GM23338 (cell line): ENCODE measurements at regions not wholly inside any gene's neighbourhood (a gene's known extent, or its start where the extent isn't known, plus 50 kb on each side); places are given as distances from the start of the nearest gene placed in this dataset.
"Not testable (repeated sequence)": the region's sequence is repeated elsewhere in the genome, so short reads cannot be mapped to it uniquely, and the experiment has no call there.

ENCODE experiments used
- ATAC-seq: fragments of 200-7000 bp; cut with Tn5 transposase; 3 replicates; pipeline ENCODE4 v1.9.1; 2020
- DNase-seq: peaks from one replicate; pipeline ENCODE4 v3.0.0-alpha.2; 2015; ENCODE audit warnings: low spot score
- H2AFZ ChIP-seq: fragments of 200-600 bp; sonication (generic); 2 replicates; pipeline ENCODE4 v1.8.0; 2016; ENCODE audit warnings: antibody characterized with exemption, mild to moderate bottlenecking, moderate library complexity
- H3F3A ChIP-seq: fragments of 200-600 bp; sonication (generic); replicated peaks from 2 replicates; pipeline ENCODE4 v1.8.0; 2017; ENCODE audit warnings: antibody characterized with exemption, mixed run types, low read depth
- H3K27ac ChIP-seq: fragments of 200-600 bp; sonication (generic); 2 replicates; pipeline ENCODE4 v1.6.1; 2016; ENCODE audit warnings: low read depth
- H3K27me3 ChIP-seq: fragments of 200-600 bp; sonication (generic); 2 replicates; pipeline ENCODE4 v1.8.0; 2016; ENCODE audit warnings: mild to moderate bottlenecking, mixed run types, moderate library complexity; ENCODE audit not compliant: insufficient read depth
- H3K36me3 ChIP-seq: fragments of 200-600 bp; sonication (generic); 2 replicates; pipeline ENCODE4 v1.8.0; 2016; ENCODE audit warnings: mild to moderate bottlenecking; ENCODE audit not compliant: insufficient read depth
- H3K4me1 ChIP-seq: fragments of 200-600 bp; sonication (generic); 2 replicates; pipeline ENCODE4 v1.8.0; 2016; ENCODE audit warnings: mild to moderate bottlenecking, moderate library complexity; ENCODE audit not compliant: insufficient read depth
- H3K4me2 ChIP-seq: fragments of 200-600 bp; sonication (generic); 2 replicates; pipeline ENCODE4 v1.7.1; 2017; ENCODE audit warnings: mixed run types
- H3K4me3 ChIP-seq: fragments of 200-600 bp; sonication (generic); 2 replicates; pipeline ENCODE4 v1.6.1; 2016; ENCODE audit warnings: mixed run types
- H3K79me2 ChIP-seq: fragments of 200-600 bp; sonication (generic); replicated peaks from 2 replicates; pipeline ENCODE4 v1.8.0; 2017; ENCODE audit warnings: mild to moderate bottlenecking; ENCODE audit not compliant: insufficient read depth
- H3K9me2 ChIP-seq: fragments of 200-600 bp; sonication (generic); 2 replicates; pipeline ENCODE4 v1.8.0; 2017; ENCODE audit not compliant: insufficient read depth
- H4K20me1 ChIP-seq: fragments of 200-600 bp; sonication (generic); replicated peaks from 2 replicates; pipeline ENCODE4 v1.8.0; 2017; ENCODE audit warnings: mild to moderate bottlenecking; ENCODE audit not compliant: insufficient read depth
- H3K27ac Mint-ChIP-seq: 2 replicates; pipeline ENCODE4 v1.8.0; 2020; ENCODE audit warnings: inconsistent platforms, mild to moderate bottlenecking, moderate library complexity, mixed read lengths
- H3K27me3 Mint-ChIP-seq: 3 replicates; pipeline ENCODE4 v1.8.0; 2022; ENCODE audit warnings: low read depth, mild to moderate bottlenecking, moderate library complexity, mixed read lengths, inconsistent platforms; ENCODE audit not compliant: insufficient read depth, poor library complexity
- H3K36me3 Mint-ChIP-seq: 3 replicates; pipeline ENCODE4 v1.8.0; 2021; ENCODE audit warnings: low read depth, mild to moderate bottlenecking, inconsistent platforms, moderate library complexity, mixed read lengths
- H3K4me1 Mint-ChIP-seq: 3 replicates; pipeline ENCODE4 v1.8.0; 2020; ENCODE audit warnings: mild to moderate bottlenecking, inconsistent platforms, mixed read lengths
- H3K4me3 Mint-ChIP-seq: 3 replicates; pipeline ENCODE4 v1.8.0; 2021; ENCODE audit warnings: moderate library complexity, mild to moderate bottlenecking, inconsistent platforms, mixed read lengths
- H3K9me3 Mint-ChIP-seq: 3 replicates; pipeline ENCODE4 v1.8.0; 2020; ENCODE audit warnings: moderate library complexity, mild to moderate bottlenecking, inconsistent platforms, mixed read lengths
- EZH2 ChIP-seq: fragments of 200-600 bp; sonication (generic); IDR thresholded peaks from one replicate; pipeline ENCODE4 v1.8.0; 2017; ENCODE audit warnings: antibody characterized with exemption, mild to moderate bottlenecking, low read depth; ENCODE audit not compliant: unreplicated experiment
- EZH2phosphoT487 ChIP-seq: fragments of 200-600 bp; sonication (generic); IDR thresholded peaks from one replicate; pipeline ENCODE4 v1.8.1; 2018; ENCODE audit warnings: antibody characterized with exemption; ENCODE audit not compliant: unreplicated experiment
- JUNB ChIP-seq: IDR thresholded peaks from one replicate; pipeline ENCODE4 v1.6.1; 2016; ENCODE audit warnings: antibody characterized with exemption; ENCODE audit not compliant: unreplicated experiment
- NANOG ChIP-seq: IDR thresholded peaks from 2 replicates; pipeline ENCODE4 v1.6.1; 2016; ENCODE audit warnings: antibody characterized with exemption, borderline replicate concordance
- POLR2AphosphoS5 ChIP-seq: IDR thresholded peaks from 2 replicates; pipeline ENCODE4 v1.6.1; 2016; ENCODE audit warnings: antibody characterized with exemption, low read depth
- STAT1 ChIP-seq: IDR thresholded peaks from one replicate; pipeline ENCODE4 v1.6.1; 2016; ENCODE audit warnings: antibody characterized with exemption; ENCODE audit not compliant: unreplicated experiment
- ZNF114 ChIP-seq: fragments of 250-450 bp; sonication (Bioruptor Pico); IDR thresholded peaks from 2 replicates; pipeline ENCODE4 v1.5.0; 2020; ENCODE audit warnings: mild to moderate bottlenecking, moderate library complexity
- TF ChIP-seq, protein P1 (sequence below): fragments of 250-450 bp; sonication (Bioruptor Pico); IDR thresholded peaks from 2 replicates; pipeline ENCODE4 v1.5.0; 2020; ENCODE audit warnings: mild to moderate bottlenecking, moderate library complexity
- TF ChIP-seq, protein P2 (sequence below): IDR thresholded peaks from one replicate; pipeline ENCODE4 v1.6.1; 2018; ENCODE audit warnings: antibody characterized with exemption; ENCODE audit not compliant: unreplicated experiment
- TF ChIP-seq, protein P3 (sequence below), 2 experiments: fragments of 200-600 bp in 1 of 2; sonication (generic) in 1 of 2; conservative IDR thresholded peaks; 2 replicates each; pipeline versions ENCODE4 v1.5.1 to v1.6.1; 2016 to 2017; ENCODE audit warnings: antibody characterized with exemption in 2 of 2, low read depth in 2 of 2, mild to moderate bottlenecking in 2 of 2, moderate library complexity in 1 of 2

DNA sequence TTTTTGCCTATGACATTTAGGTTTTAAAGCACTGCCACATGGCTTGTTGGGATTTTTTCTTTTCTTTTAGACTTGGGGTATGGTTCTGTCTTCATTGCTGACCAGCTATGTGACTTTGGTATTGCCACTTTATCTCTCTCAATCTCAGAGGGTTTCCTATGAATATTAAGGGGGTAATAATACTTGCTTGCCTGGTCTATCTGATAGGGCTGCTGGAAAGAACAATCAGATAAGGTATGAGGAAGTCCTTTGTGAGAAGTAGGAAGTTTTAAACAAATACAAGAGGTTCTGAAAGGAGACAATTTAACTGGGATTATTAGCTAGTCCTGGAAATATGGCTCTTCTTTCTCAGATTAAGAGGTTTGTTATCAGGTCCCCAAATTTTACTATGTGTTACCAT, 80.8 kb downstream of the ZNF92 start:
- Histone ChIP-seq H3K9me2 (no peaks in the 10 kb centered on the region), H3F3A (no peaks in the 10 kb centered on the region), H3K36me3 (no peaks in the 10 kb centered on the region), H4K20me1 (no peaks in the 10 kb centered on the region), H3K4me1 (no peaks in the 10 kb centered on the region), H3K4me2 (no peak overlapping the region), H3K27me3 (no peaks in the 10 kb centered on the region), H3K4me3 (no peak overlapping the region), H2AFZ (no peak overlapping the region), H3K79me2 (no peaks in the 10 kb centered on the region), H3K27ac (no peak overlapping the region)
- DNase-seq (no peak), ATAC-seq (no peak)
- Mint-ChIP-seq H3K4me3 (no peak overlapping the region), H3K4me1 (no peaks in the 10 kb centered on the region), H3K27me3 (peaks cover 3% of the 10 kb centered on the region), H3K36me3 (no peaks in the 10 kb centered on the region), H3K27ac (no peak overlapping the region), H3K9me3 (no peaks in the 10 kb centered on the region)
- TF ChIP-seq ZNF114 (CRISPR knock-in tag) (no peak), NANOG (no peak), EZH2 (no peak), EZH2phosphoT487 (no peak), JUNB (no peak), POLR2AphosphoS5 (no peak), STAT1 (no peak)
- TF ChIP-seq, protein P1, sequence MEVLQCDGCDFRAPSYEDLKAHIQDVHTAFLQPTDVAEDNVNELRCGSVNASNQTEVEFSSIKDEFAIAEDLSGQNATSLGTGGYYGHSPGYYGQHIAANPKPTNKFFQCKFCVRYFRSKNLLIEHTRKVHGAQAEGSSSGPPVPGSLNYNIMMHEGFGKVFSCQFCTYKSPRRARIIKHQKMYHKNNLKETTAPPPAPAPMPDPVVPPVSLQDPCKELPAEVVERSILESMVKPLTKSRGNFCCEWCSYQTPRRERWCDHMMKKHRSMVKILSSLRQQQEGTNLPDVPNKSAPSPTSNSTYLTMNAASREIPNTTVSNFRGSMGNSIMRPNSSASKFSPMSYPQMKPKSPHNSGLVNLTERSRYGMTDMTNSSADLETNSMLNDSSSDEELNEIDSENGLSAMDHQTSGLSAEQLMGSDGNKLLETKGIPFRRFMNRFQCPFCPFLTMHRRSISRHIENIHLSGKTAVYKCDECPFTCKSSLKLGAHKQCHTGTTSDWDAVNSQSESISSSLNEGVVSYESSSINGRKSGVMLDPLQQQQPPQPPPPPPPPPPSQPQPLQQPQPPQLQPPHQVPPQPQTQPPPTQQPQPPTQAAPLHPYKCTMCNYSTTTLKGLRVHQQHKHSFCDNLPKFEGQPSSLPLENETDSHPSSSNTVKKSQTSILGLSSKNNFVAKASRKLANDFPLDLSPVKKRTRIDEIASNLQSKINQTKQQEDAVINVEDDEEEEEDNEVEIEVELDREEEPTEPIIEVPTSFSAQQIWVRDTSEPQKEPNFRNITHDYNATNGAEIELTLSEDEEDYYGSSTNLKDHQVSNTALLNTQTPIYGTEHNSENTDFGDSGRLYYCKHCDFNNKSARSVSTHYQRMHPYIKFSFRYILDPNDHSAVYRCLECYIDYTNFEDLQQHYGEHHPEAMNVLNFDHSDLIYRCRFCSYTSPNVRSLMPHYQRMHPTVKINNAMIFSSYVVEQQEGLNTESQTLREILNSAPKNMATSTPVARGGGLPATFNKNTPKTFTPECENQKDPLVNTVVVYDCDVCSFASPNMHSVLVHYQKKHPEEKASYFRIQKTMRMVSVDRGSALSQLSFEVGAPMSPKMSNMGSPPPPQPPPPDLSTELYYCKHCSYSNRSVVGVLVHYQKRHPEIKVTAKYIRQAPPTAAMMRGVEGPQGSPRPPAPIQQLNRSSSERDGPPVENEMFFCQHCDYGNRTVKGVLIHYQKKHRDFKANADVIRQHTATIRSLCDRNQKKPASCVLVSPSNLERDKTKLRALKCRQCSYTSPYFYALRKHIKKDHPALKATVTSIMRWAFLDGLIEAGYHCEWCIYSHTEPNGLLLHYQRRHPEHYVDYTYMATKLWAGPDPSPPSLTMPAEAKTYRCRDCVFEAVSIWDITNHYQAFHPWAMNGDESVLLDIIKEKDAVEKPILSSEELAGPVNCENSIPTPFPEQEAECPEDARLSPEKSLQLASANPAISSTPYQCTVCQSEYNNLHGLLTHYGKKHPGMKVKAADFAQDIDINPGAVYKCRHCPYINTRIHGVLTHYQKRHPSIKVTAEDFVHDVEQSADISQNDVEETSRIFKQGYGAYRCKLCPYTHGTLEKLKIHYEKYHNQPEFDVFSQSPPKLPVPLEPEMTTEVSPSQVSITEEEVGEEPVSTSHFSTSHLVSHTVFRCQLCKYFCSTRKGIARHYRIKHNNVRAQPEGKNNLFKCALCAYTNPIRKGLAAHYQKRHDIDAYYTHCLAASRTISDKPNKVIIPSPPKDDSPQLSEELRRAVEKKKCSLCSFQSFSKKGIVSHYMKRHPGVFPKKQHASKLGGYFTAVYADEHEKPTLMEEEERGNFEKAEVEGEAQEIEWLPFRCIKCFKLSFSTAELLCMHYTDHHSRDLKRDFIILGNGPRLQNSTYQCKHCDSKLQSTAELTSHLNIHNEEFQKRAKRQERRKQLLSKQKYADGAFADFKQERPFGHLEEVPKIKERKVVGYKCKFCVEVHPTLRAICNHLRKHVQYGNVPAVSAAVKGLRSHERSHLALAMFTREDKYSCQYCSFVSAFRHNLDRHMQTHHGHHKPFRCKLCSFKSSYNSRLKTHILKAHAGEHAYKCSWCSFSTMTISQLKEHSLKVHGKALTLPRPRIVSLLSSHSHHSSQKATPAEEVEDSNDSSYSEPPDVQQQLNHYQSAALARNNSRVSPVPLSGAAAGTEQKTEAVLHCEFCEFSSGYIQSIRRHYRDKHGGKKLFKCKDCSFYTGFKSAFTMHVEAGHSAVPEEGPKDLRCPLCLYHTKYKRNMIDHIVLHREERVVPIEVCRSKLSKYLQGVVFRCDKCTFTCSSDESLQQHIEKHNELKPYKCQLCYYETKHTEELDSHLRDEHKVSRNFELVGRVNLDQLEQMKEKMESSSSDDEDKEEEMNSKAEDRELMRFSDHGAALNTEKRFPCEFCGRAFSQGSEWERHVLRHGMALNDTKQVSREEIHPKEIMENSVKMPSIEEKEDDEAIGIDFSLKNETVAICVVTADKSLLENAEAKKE, result no peak
- TF ChIP-seq, protein P2, sequence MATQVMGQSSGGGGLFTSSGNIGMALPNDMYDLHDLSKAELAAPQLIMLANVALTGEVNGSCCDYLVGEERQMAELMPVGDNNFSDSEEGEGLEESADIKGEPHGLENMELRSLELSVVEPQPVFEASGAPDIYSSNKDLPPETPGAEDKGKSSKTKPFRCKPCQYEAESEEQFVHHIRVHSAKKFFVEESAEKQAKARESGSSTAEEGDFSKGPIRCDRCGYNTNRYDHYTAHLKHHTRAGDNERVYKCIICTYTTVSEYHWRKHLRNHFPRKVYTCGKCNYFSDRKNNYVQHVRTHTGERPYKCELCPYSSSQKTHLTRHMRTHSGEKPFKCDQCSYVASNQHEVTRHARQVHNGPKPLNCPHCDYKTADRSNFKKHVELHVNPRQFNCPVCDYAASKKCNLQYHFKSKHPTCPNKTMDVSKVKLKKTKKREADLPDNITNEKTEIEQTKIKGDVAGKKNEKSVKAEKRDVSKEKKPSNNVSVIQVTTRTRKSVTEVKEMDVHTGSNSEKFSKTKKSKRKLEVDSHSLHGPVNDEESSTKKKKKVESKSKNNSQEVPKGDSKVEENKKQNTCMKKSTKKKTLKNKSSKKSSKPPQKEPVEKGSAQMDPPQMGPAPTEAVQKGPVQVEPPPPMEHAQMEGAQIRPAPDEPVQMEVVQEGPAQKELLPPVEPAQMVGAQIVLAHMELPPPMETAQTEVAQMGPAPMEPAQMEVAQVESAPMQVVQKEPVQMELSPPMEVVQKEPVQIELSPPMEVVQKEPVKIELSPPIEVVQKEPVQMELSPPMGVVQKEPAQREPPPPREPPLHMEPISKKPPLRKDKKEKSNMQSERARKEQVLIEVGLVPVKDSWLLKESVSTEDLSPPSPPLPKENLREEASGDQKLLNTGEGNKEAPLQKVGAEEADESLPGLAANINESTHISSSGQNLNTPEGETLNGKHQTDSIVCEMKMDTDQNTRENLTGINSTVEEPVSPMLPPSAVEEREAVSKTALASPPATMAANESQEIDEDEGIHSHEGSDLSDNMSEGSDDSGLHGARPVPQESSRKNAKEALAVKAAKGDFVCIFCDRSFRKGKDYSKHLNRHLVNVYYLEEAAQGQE, result no peak
- TF ChIP-seq, protein P3, sequence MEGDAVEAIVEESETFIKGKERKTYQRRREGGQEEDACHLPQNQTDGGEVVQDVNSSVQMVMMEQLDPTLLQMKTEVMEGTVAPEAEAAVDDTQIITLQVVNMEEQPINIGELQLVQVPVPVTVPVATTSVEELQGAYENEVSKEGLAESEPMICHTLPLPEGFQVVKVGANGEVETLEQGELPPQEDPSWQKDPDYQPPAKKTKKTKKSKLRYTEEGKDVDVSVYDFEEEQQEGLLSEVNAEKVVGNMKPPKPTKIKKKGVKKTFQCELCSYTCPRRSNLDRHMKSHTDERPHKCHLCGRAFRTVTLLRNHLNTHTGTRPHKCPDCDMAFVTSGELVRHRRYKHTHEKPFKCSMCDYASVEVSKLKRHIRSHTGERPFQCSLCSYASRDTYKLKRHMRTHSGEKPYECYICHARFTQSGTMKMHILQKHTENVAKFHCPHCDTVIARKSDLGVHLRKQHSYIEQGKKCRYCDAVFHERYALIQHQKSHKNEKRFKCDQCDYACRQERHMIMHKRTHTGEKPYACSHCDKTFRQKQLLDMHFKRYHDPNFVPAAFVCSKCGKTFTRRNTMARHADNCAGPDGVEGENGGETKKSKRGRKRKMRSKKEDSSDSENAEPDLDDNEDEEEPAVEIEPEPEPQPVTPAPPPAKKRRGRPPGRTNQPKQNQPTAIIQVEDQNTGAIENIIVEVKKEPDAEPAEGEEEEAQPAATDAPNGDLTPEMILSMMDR (conservative IDR thresholded peaks at IDR 0.05; ENCODE audit: low read depth in 2 of 2), result no peak

DNA sequence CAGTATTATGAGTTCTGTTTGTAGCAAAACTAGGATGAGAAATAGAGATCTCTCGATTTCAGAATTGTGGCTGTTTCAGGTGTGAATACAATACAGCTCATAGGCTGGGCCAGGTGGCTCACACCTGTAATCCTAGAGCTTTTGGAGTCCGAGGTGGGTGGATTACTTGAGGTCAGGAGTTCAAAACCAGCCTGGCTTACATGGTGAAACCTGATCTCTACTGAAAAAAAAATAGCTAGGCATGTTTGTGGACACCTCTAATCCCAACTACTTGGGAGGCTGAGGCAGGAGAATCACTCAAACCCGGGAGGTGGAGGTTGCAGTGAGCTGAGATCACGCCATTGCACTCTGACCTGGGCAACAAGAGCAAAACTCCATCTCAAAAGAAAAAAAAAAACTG, 81.4 kb downstream of the ZNF92 start:
- not testable (repeated sequence) for H3K27ac Mint-ChIP-seq, H3K27ac ChIP-seq, DNase-seq, H3K4me1 ChIP-seq, H3K9me2 ChIP-seq, H3K4me3 Mint-ChIP-seq, H3K4me1 Mint-ChIP-seq, H3K36me3 ChIP-seq, H3K4me3 ChIP-seq, H3K4me2 ChIP-seq, H3K27me3 Mint-ChIP-seq, H3F3A ChIP-seq, H3K79me2 ChIP-seq, H2AFZ ChIP-seq, H3K36me3 Mint-ChIP-seq, ATAC-seq, H3K9me3 Mint-ChIP-seq, H4K20me1 ChIP-seq, H3K27me3 ChIP-seq
